A549 (cell line): ENCODE measurements at regions not wholly inside any gene's neighbourhood (a gene's known extent, or its start where the extent isn't known, plus 50 kb on each side); places are given as distances from the start of the nearest gene placed in this dataset.
"Not testable (repeated sequence)": the region's sequence is repeated elsewhere in the genome, so short reads cannot be mapped to it uniquely, and the experiment has no call there.

ENCODE experiments used
- CTCF ChIP-seq: fragments of >200 bp; sonication (Bioruptor Twin); formaldehyde crosslinking; IDR thresholded peaks from 3 replicates; pipeline ENCODE4 v1.5.1; 2016
- JUNB ChIP-seq: fragments of >200 bp; sonication (Bioruptor Twin); formaldehyde crosslinking; IDR thresholded peaks from 2 replicates; pipeline ENCODE4 v1.6.1; 2016
- POLR2A ChIP-seq: IDR thresholded peaks from 2 replicates; pipeline ENCODE4 v1.6.1; 2012; ENCODE audit warnings: mild to moderate bottlenecking, low read length

GRCh38 chrY:21987222-21987621, 69.4 kb upstream of the RBMY1E start:
- not testable (repeated sequence) for TF ChIP-seq CTCF, POLR2A, JUNB
